LNCAP (cell line): ENCODE measurements at regions not wholly inside any gene's neighbourhood (a gene's known extent, or its start where the extent isn't known, plus 50 kb on each side); places are given as distances from the start of the nearest gene placed in this dataset.

Experiments used
- CTCF ChIP-seq: fragments of 450-650 bp; IDR thresholded peaks from 2 replicates; pipeline ENCODE4 v1.5.1; 2017; ENCODE audit warnings: mild to moderate bottlenecking

DNA sequence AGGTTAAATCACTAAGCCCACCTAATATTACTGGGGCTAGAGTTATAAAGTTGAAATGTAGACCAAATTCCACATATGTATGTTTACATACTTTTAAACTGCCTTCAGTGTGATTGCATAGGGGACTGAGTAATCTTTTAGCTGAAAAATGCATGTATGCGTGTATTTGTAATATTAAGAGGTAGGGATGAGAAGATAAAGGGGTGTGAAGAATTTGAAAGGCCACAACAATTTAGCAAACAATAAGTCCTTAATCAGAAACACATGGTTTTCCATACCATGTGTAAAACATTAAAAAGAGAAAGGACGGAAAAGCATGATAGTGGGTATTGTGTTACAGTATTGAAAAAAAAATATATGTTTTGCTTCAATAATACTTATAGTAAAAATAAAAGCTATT is 919.9 kb upstream of the FLRT2 start:
- TF ChIP-seq CTCF, result no peak

DNA sequence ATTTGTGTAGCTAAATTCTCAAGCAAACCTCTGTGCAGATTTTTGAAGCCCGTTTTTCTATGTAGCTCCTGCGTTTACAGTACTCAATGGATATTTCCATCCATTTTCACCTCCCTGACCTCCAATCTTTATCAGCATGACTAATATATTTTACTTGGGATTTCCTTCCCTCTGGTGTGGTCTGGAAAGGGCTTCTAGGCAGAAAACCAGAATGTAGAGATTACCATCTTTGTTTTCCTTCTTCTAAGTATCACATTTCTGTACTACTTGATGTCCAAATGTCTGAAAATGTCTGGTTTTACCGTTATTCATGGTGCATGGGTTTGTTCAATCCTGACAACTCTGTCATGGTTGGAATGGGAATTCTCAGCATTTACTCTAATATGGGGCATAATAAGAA is 907.6 kb upstream of the FLRT2 start:
- no peak for TF ChIP-seq CTCF

- TF ChIP-seq CTCF, result no peak
Measured at GRCh38 chr14:84643446-84643845, 886.5 kb upstream of the FLRT2 start.

DNA sequence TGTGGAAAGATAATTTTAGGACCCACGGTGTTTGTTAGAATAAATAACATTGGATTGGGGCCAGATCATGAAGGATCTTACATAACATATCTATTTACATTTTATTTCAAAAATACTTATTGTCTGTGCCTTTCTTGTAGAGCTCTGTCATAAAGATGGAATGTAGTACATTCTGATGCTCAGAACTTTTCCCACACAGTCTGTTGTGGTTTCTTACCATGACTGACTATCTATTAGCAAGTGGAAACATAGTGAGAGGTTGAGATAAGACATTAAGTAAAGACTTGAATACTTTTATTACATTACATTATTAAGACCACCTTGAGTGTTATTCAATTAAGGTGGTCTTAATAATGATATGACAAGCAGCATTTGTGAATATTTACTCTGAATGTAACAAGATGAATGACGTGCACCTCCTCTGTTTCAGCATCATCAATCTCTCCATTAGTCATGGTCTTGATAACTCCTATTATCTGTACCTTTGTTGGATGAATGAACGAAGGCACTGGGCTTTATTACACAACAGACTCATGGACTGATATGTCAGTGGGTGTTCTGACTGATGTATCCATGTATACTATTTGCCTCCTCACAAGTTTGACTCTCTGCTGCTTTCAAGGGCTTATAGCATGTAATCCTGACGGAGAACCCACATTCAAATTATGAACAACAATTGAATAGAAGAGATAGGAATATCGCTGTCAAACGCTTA is 883.0 kb upstream of the FLRT2 start:
- no peak for TF ChIP-seq CTCF

DNA sequence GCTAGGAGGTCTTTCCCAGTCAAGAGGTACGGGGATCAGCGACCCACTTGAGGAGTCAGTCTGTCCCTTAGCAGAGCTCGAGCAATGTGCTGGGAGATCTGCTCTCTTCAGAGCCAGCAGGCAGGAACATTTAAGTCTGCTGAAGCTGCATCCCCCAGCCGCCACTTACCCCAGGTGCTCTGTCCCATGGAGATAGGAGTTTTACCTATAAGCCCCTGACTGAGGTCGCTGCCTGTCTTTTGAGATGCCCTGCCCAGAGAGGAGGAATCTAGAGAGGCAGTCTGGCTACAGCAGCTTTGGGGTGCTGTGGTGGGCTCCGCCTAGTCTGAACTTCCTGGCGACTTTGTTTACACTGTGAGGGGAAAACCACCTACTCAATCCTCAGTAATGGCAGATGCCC is 874.9 kb upstream of the FLRT2 start:
- TF ChIP-seq CTCF, result no peak

GRCh38 chr14:84657911-84658310 is 872.0 kb upstream of the FLRT2 start:
- no peak for TF ChIP-seq CTCF

DNA sequence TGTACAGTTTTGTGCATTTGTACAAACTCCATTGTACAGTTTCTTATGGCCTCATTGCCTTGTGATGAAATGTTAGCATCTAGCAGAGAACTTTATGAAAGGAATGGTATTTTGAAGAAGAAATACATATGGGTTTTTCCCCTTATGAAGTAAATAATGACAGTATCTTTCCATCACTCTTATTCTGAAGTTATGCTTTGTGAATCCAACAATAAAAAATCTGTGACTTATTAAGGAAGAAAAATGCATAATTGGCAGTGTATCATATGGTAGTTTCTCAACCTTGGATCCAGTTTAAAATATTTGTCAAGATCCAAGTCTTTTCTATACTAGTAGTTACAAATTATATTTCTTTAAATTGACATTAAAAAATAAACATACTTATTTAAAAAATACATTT is 859.1 kb upstream of the FLRT2 start:
- TF ChIP-seq CTCF, result no peak

- TF ChIP-seq CTCF, result no peak
Measured at GRCh38 chr14:84671776-84672175, 858.2 kb upstream of the FLRT2 start.
